HEK293 (cell line): ENCODE measurements at regions not wholly inside any gene's neighbourhood (a gene's known extent, or its start where the extent isn't known, plus 50 kb on each side); places are given as distances from the start of the nearest gene placed in this dataset.

Source experiments
- CTCF ChIA-PET: fragments of 350-600 bp; formaldehyde crosslinking; extraction: SDS; loops from one replicate; lab custom pipeline; 2021; ENCODE audit warnings: antibody characterized with exemption; lab: Yijun Ruan, JAX
- POLR2A ChIA-PET: fragments of 300-600 bp; formaldehyde crosslinking; extraction: SDS; loops from one replicate; lab custom pipeline; 2020; ENCODE audit warnings: antibody characterized with exemption, inconsistent platforms; lab: Yijun Ruan, JAX
- H3K27ac ChIP-seq: fragments of 200-500 bp; sonication (Bioruptor generic); 2 replicates; pipeline ENCODE4 v1.5.1; 2014; ENCODE audit warnings: low read depth, low read length, control low read depth, inconsistent platforms; ENCODE audit errors: extremely low read depth
- H3K36me3 ChIP-seq, 2 experiments: fragments of 200-500 bp in 1 of 2; sonication (Bioruptor generic) in 1 of 2; 1 replicate in 1 of 2; 2 replicates in 1 of 2; pipeline ENCODE4 v1.5.1; 2014 to 2017; ENCODE audit warnings: inconsistent platforms in 2 of 2, low read length in 2 of 2; ENCODE audit not compliant: control insufficient read depth in 2 of 2, insufficient read depth in 1 of 2
- H3K4me1 ChIP-seq: fragments of 200-500 bp; sonication (Bioruptor generic); 2 replicates; pipeline ENCODE4 v1.5.1; 2014; ENCODE audit warnings: mild to moderate bottlenecking, low read length, inconsistent platforms; ENCODE audit not compliant: control insufficient read depth, insufficient read depth
- H3K4me3 ChIP-seq: 2 replicates; pipeline ENCODE4 v1.5.1; 2011; ENCODE audit warnings: low read depth, mild to moderate bottlenecking, control low read depth, low read length, moderate library complexity
- H3K9me3 ChIP-seq: fragments of 200-500 bp; sonication (Bioruptor generic); 2 replicates; pipeline ENCODE4 v1.5.1; 2014; ENCODE audit warnings: low read depth, low read length, inconsistent platforms; ENCODE audit not compliant: control insufficient read depth, insufficient read depth
- HOXD13 ChIP-seq: sonication (generic); formaldehyde crosslinking; IDR thresholded peaks from 2 replicates; pipeline ENCODE4 v1.8.0; 2022; ENCODE audit warnings: missing genetic modification reagents, borderline replicate concordance
- IKZF3 ChIP-seq: fragments of 450-650 bp; IDR thresholded peaks from 2 replicates; pipeline ENCODE4 v1.5.0; 2018; ENCODE audit warnings: missing biosample characterization, mild to moderate bottlenecking, missing genetic modification characterization, moderate library complexity
- PRDM1 ChIP-seq: fragments of 450-650 bp; formaldehyde crosslinking; IDR thresholded peaks from 2 replicates; pipeline ENCODE4; 2016; ENCODE audit warnings: missing biosample characterization, missing genetic modification characterization
- SP7 ChIP-seq: fragments of 450-650 bp; formaldehyde crosslinking; IDR thresholded peaks from 2 replicates; pipeline ENCODE4 v1.5.1; 2016; ENCODE audit warnings: missing biosample characterization, missing genetic modification characterization
- ZBTB17 ChIP-seq: fragments of 450-650 bp; formaldehyde crosslinking; IDR thresholded peaks from 2 replicates; pipeline ENCODE4 v1.5.1; 2016; ENCODE audit warnings: missing biosample characterization, missing genetic modification characterization
- ZNF138 ChIP-seq: fragments of 450-650 bp; formaldehyde crosslinking; IDR thresholded peaks from 2 replicates; pipeline ENCODE4 v1.5.1; 2016; ENCODE audit warnings: missing biosample characterization, missing genetic modification characterization, borderline replicate concordance
- ZNF146 ChIP-seq: fragments of 450-650 bp; formaldehyde crosslinking; IDR thresholded peaks from 2 replicates; pipeline ENCODE4 v1.5.1; 2016; ENCODE audit warnings: missing biosample characterization, missing genetic modification characterization
- ZNF26 ChIP-seq: fragments of 450-650 bp; formaldehyde crosslinking; IDR thresholded peaks from 2 replicates; pipeline ENCODE4 v1.5.1; 2016; ENCODE audit warnings: missing biosample characterization, missing genetic modification characterization
- ZNF416 ChIP-seq: fragments of 450-650 bp; formaldehyde crosslinking; IDR thresholded peaks from 2 replicates; pipeline ENCODE4 v1.5.1; 2016; ENCODE audit warnings: missing biosample characterization, missing genetic modification characterization
- ZNF514 ChIP-seq: fragments of 450-650 bp; formaldehyde crosslinking; IDR thresholded peaks from 2 replicates; pipeline ENCODE4 v1.5.1; 2016; ENCODE audit warnings: missing biosample characterization, missing genetic modification characterization
- ZNF518A ChIP-seq: fragments of 450-650 bp; formaldehyde crosslinking; conservative IDR thresholded peaks from 2 replicates; pipeline ENCODE4 v1.5.1; 2016; ENCODE audit warnings: low read depth, missing biosample characterization, missing genetic modification characterization
- ZNF571 ChIP-seq: fragments of 450-650 bp; formaldehyde crosslinking; IDR thresholded peaks from 2 replicates; pipeline ENCODE4 v1.5.0; 2017; ENCODE audit warnings: missing biosample characterization, missing genetic modification characterization
- ZNF692 ChIP-seq: fragments of 450-650 bp; formaldehyde crosslinking; IDR thresholded peaks from 2 replicates; pipeline ENCODE4 v1.5.1; 2016; ENCODE audit warnings: missing biosample characterization, missing genetic modification characterization
- ZSCAN16 ChIP-seq: fragments of 450-650 bp; formaldehyde crosslinking; IDR thresholded peaks from 2 replicates; pipeline ENCODE4 v1.5.1; 2016; ENCODE audit warnings: missing biosample characterization, missing genetic modification characterization
- TF ChIP-seq, protein P1 (sequence below): fragments of 450-650 bp; formaldehyde crosslinking; IDR thresholded peaks from 2 replicates; pipeline ENCODE4 v1.5.1; 2016; ENCODE audit warnings: missing biosample characterization, missing genetic modification characterization
- TF ChIP-seq, protein P2 (sequence below): fragments of 450-650 bp; formaldehyde crosslinking; IDR thresholded peaks from 2 replicates; pipeline ENCODE4 v1.5.1; 2016; ENCODE audit warnings: missing biosample characterization, missing genetic modification characterization
- TF ChIP-seq, protein P3 (sequence below): fragments of 450-650 bp; formaldehyde crosslinking; IDR thresholded peaks from 2 replicates; pipeline ENCODE4 v1.5.0; 2017; ENCODE audit warnings: missing biosample characterization, missing genetic modification characterization, borderline replicate concordance
- TF ChIP-seq, protein P4 (sequence below): fragments of 450-650 bp; formaldehyde crosslinking; IDR thresholded peaks from 2 replicates; pipeline ENCODE4 v1.5.1; 2017; ENCODE audit warnings: missing biosample characterization, missing genetic modification characterization

DNA sequence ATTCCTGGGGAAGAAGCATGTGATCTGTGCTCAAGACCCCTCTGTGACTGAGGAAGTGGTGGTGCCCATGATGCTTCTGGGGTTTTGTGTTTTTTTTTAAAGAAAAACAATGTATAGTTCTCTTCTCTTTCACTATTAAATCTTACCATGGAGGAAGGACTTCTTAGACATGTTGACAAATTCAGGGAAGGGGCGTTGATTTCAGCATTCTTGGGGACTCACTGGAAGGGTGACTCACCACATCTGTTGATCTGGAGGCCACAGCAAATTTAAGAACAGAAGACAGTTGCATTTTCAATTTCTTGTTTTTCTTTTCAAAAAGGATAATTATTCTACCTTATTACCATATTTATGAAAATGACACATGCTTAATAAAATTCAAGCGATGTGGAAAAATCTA lies 152.9 kb upstream of the RTL1 start:
- Histone ChIP-seq H3K36me3 (no peaks in the 10 kb centered on the region), H3K4me1 (no peaks in the 10 kb centered on the region), H3K9me3 (no peaks in the 10 kb centered on the region), H3K27ac (no peak overlapping the region), H3K4me3 (no peak overlapping the region)
- CTCF ChIA-PET: no interaction called here
- TF ChIP-seq, protein P1, sequence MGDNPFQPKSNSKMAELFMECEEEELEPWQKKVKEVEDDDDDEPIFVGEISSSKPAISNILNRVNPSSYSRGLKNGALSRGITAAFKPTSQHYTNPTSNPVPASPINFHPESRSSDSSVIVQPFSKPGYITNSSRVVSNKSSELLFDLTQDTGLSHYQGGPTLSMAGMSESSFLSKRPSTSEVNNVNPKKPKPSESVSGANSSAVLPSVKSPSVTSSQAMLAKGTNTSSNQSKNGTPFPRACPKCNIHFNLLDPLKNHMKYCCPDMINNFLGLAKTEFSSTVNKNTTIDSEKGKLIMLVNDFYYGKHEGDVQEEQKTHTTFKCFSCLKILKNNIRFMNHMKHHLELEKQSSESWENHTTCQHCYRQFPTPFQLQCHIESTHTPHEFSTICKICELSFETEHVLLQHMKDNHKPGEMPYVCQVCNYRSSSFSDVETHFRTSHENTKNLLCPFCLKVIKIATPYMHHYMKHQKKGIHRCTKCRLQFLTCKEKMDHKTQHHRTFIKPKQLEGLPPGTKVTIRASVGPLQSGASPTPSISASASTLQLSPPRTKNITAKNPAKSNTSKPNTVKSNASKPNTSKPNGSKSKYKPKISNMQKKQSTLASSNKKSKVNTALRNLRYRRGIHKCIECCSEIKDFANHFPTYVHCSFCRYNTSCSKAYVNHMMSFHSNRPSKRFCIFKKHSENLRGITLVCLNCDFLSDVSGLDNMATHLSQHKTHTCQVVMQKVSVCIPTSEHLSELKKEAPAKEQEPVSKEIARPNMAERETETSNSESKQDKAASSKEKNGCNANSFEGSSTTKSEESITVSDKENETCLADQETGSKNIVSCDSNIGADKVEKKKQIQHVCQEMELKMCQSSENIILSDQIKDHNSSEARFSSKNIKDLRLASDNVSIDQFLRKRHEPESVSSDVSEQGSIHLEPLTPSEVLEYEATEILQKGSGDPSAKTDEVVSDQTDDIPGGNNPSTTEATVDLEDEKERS (tag by site-specific recombination): no peak
- no peak for TF ChIP-seq ZNF571 (tag by site-specific recombination)
- TF ChIP-seq, protein P2, sequence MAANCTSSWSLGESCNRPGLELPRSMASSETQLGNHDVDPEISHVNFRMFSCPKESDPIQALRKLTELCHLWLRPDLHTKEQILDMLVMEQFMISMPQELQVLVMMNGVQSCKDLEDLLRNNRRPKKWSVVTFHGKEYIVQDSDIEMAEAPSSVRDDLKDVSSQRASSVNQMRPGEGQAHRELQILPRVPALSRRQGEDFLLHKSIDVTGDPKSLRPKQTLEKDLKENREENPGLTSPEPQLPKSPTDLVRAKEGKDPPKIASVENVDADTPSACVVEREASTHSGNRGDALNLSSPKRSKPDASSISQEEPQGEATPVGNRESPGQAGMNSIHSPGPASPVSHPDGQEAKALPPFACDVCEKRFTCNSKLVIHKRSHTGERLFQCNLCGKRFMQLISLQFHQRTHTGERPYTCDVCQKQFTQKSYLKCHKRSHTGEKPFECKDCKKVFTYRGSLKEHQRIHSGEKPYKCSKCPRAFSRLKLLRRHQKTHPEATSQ (tag by site-specific recombination): no peak
- TF ChIP-seq, protein P3, sequence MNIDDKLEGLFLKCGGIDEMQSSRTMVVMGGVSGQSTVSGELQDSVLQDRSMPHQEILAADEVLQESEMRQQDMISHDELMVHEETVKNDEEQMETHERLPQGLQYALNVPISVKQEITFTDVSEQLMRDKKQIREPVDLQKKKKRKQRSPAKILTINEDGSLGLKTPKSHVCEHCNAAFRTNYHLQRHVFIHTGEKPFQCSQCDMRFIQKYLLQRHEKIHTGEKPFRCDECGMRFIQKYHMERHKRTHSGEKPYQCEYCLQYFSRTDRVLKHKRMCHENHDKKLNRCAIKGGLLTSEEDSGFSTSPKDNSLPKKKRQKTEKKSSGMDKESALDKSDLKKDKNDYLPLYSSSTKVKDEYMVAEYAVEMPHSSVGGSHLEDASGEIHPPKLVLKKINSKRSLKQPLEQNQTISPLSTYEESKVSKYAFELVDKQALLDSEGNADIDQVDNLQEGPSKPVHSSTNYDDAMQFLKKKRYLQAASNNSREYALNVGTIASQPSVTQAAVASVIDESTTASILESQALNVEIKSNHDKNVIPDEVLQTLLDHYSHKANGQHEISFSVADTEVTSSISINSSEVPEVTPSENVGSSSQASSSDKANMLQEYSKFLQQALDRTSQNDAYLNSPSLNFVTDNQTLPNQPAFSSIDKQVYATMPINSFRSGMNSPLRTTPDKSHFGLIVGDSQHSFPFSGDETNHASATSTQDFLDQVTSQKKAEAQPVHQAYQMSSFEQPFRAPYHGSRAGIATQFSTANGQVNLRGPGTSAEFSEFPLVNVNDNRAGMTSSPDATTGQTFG (tag by site-specific recombination): no peak
- no peak for TF ChIP-seq SP7 (tag by site-specific recombination)
- no peak for TF ChIP-seq ZNF146 (tag by site-specific recombination)
- POLR2A ChIA-PET: no interaction called here

GRCh38 chr14:101057394-101057793 lies 153.9 kb upstream of the RTL1 start:
- no peaks in the 10 kb centered on the region for H3K36me3 ChIP-seq
- no peaks in the 10 kb centered on the region for H3K4me1 ChIP-seq
- no peak overlapping the region for H3K4me3 ChIP-seq
- CTCF ChIA-PET: no interaction called here
- H3K9me3 ChIP-seq: no peaks in the 10 kb centered on the region
- H3K27ac ChIP-seq: no peak overlapping the region
- POLR2A ChIA-PET: no interaction called here
- no peak for TF ChIP-seq ZNF514 (tag by site-specific recombination)
- TF ChIP-seq ZNF416 (tag by site-specific recombination): no peak
- no peak for TF ChIP-seq ZSCAN16 (tag by site-specific recombination)
- TF ChIP-seq ZBTB17 (tag by site-specific recombination): no peak
- TF ChIP-seq, protein P4, sequence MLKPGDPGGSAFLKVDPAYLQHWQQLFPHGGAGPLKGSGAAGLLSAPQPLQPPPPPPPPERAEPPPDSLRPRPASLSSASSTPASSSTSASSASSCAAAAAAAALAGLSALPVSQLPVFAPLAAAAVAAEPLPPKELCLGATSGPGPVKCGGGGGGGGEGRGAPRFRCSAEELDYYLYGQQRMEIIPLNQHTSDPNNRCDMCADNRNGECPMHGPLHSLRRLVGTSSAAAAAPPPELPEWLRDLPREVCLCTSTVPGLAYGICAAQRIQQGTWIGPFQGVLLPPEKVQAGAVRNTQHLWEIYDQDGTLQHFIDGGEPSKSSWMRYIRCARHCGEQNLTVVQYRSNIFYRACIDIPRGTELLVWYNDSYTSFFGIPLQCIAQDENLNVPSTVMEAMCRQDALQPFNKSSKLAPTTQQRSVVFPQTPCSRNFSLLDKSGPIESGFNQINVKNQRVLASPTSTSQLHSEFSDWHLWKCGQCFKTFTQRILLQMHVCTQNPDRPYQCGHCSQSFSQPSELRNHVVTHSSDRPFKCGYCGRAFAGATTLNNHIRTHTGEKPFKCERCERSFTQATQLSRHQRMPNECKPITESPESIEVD: no peak
- no peak for TF ChIP-seq HOXD13 (CRISPR knock-in tag)
- TF ChIP-seq ZNF692 (tag by site-specific recombination): no peak
- no peak for TF ChIP-seq ZNF26
- no peak for TF ChIP-seq ZNF518A
- TF ChIP-seq IKZF3 (tag by site-specific recombination): no peak
- no peak for TF ChIP-seq ZNF138 (tag by site-specific recombination)
- TF ChIP-seq PRDM1 (tag by site-specific recombination): no peak
